Sigmoid colon (tissue), 6 donors: ENCODE measurements at regions not wholly inside any gene's neighbourhood (a gene's known extent, or its start where the extent isn't known, plus 50 kb on each side); places are given as distances from the start of the nearest gene placed in this dataset.

Source experiments
- DNase-seq: peaks from one replicate; pipeline ENCODE4 v3.0.0-alpha.2; 2019
- H3K27ac ChIP-seq, 4 donors: fragments of 200-600 bp; sonication (generic); one replicate each; pipeline ENCODE4 v1.5.1; 2016 to 2019; ENCODE audit warnings: mild to moderate bottlenecking in 1 of 4
- H3K27me3 ChIP-seq, 3 donors: fragments of 200-600 bp; sonication (generic); one replicate each; pipeline ENCODE4 v1.5.1; 2019; ENCODE audit warnings: mild to moderate bottlenecking in 1 of 3
- H3K36me3 ChIP-seq, 4 donors: fragments of 200-600 bp; sonication (generic); one replicate each; pipeline ENCODE4 v1.5.1; 2016 to 2019
- H3K4me1 ChIP-seq, 4 donors: fragments of 200-600 bp; sonication (generic); one replicate each; pipeline ENCODE4 v1.5.1; 2017 to 2019
- H3K4me3 ChIP-seq, 4 donors: fragments of 200-600 bp; sonication (generic); one replicate each; pipeline ENCODE4 v1.5.1; 2017 to 2019; ENCODE audit warnings: mild to moderate bottlenecking in 2 of 4, moderate library complexity in 1 of 4
- H3K9me3 ChIP-seq, 4 donors: fragments of 200-600 bp in 3 of 4; sonication (generic) in 3 of 4; one replicate each; pipeline versions ENCODE4 v1.5.1 to v1.6.1; 2013 to 2019
- CTCF ChIP-seq, 4 experiments: fragments of 450-650 bp in 3 of 4; fragments of 200-600 bp in 1 of 4; IDR thresholded peaks; one replicate each; pipeline ENCODE4 v1.5.1; 2016 to 2019; ENCODE audit warnings: antibody characterized with exemption in 4 of 4, mild to moderate bottlenecking in 3 of 4, moderate library complexity in 2 of 4
- EP300 ChIP-seq, 4 donors: sonication (generic); formaldehyde crosslinking; IDR thresholded peaks; one replicate each; pipeline ENCODE4 v1.6.1; 2017; ENCODE audit warnings: antibody characterized with exemption in 4 of 4
- POLR2A ChIP-seq, 2 donors: fragments of 450-650 bp; IDR thresholded peaks; one replicate each; pipeline ENCODE4 v1.6.1; 2016; ENCODE audit warnings: antibody characterized with exemption in 2 of 2, mild to moderate bottlenecking in 2 of 2, moderate library complexity in 2 of 2
- POLR2AphosphoS5 ChIP-seq, 4 donors: sonication (generic); formaldehyde crosslinking; IDR thresholded peaks; one replicate each; pipeline ENCODE4 v1.6.1; 2017; ENCODE audit warnings: antibody characterized with exemption in 4 of 4
- WGBS, 2 donors: extraction: QIAGEN DNeasy Blood & Tissue Kit; methylation state at CpG; one replicate each; pipeline ENCODE4 v1.1.7; 2013; 5-methylcytosine and 5-hydroxymethylcytosine counted together
- intact Hi-C: fragments of 100-400 bp; cut with DNase I; formaldehyde crosslinking; loops from one replicate; pipeline ENCODE4 v1.15.1; 2023
- donor health status: healthy with polysubstance abuse.
- donor health status: healthy.

- intact Hi-C loops: no loop called here
- no peak overlapping the region for H3K4me3 ChIP-seq
- WGBS, 2 donors: 91 to 93% methylated on average over 2 of the region's 2 CpGs
Observed at GRCh38 chr4:187575706-187576105, 419.9 kb upstream of the ZFP42 start.

GRCh38 chr4:187576751-187577150 lies 418.8 kb upstream of the ZFP42 start:
- no peaks in the 10 kb centered on the region for H3K36me3 ChIP-seq
- H3K9me3 ChIP-seq: no peaks in the 10 kb centered on the region
- no peaks in the 10 kb centered on the region for H3K4me1 ChIP-seq
- H3K27ac ChIP-seq: no peak overlapping the region
- H3K27me3 ChIP-seq: no peaks in the 10 kb centered on the region
- TF ChIP-seq CTCF (IDR thresholded peaks at IDR 0.05) (no peak), EP300 (IDR thresholded peaks at IDR 0.05) (no peak), POLR2A (IDR thresholded peaks at IDR 0.05) (no peak), POLR2AphosphoS5 (IDR thresholded peaks at IDR 0.05) (no peak)
- intact Hi-C loops: no loop called here
- DNase-seq: no peak
- no peak overlapping the region for H3K4me3 ChIP-seq

More at GRCh38 chr4:187575706-187576105, 419.9 kb upstream of the ZFP42 start:
- no peaks in the 10 kb centered on the region for H3K9me3 ChIP-seq
- H3K36me3 ChIP-seq: no peaks in the 10 kb centered on the region
- H3K27ac ChIP-seq: no peak overlapping the region
- TF ChIP-seq EP300 (IDR thresholded peaks at IDR 0.05) (no peak), POLR2A (IDR thresholded peaks at IDR 0.05) (no peak), POLR2AphosphoS5 (IDR thresholded peaks at IDR 0.05) (no peak)
- no peak for DNase-seq
- H3K27me3 ChIP-seq: no peaks in the 10 kb centered on the region
- no peaks in the 10 kb centered on the region for H3K4me1 ChIP-seq

- intact Hi-C loops: no loop called here
- WGBS, 2 donors: 85 to 89% methylated on average over 6 of the region's 6 CpGs
- no peak for TF ChIP-seq POLR2AphosphoS5 (IDR thresholded peaks at IDR 0.05)
- no peak for TF ChIP-seq CTCF (IDR thresholded peaks at IDR 0.05)
- no peak for TF ChIP-seq POLR2A (IDR thresholded peaks at IDR 0.05)
Observed at GRCh38 chr4:187577941-187578480, 417.6 kb upstream of the ZFP42 start.

GRCh38 chr4:187586892-187587291 lies 408.7 kb upstream of the ZFP42 start:
- intact Hi-C loops: no loop called here
- no peak for DNase-seq
- Histone ChIP-seq H3K36me3 (no peaks in the 10 kb centered on the region), H3K27ac (no peak overlapping the region), H3K4me3 (no peak overlapping the region), H3K9me3 (no peaks in the 10 kb centered on the region), H3K27me3 (no peaks in the 10 kb centered on the region), H3K4me1 (no peaks in the 10 kb centered on the region)
- TF ChIP-seq POLR2AphosphoS5 (IDR thresholded peaks at IDR 0.05): no peak
- no peak for TF ChIP-seq POLR2A (IDR thresholded peaks at IDR 0.05)
- TF ChIP-seq EP300 (IDR thresholded peaks at IDR 0.05): no peak
- 66 to 76% methylated on average over 7 of the region's 7 CpGs for whole genome bisulfite sequencing, 2 donors

More at GRCh38 chr4:187577941-187578480, 417.6 kb upstream of the ZFP42 start:
- no peak for DNase-seq
- no peak overlapping the region for H3K27ac ChIP-seq
- no peaks in the 10 kb centered on the region for H3K36me3 ChIP-seq
- no peak overlapping the region for H3K4me3 ChIP-seq
- H3K9me3 ChIP-seq: no peaks in the 10 kb centered on the region
- no peaks in the 10 kb centered on the region for H3K4me1 ChIP-seq
- no peaks in the 10 kb centered on the region for H3K27me3 ChIP-seq

GRCh38 chr4:187598196-187598595 lies 397.4 kb upstream of the ZFP42 start:
- Histone ChIP-seq H3K4me3 (no peak overlapping the region), H3K27ac (no peak overlapping the region), H3K4me1 (no peaks in the 10 kb centered on the region), H3K27me3 (no peaks in the 10 kb centered on the region), H3K36me3 (no peaks in the 10 kb centered on the region), H3K9me3 (no peaks in the 10 kb centered on the region)
- 68 to 69% methylated on average over 5 of the region's 5 CpGs for WGBS, 2 donors
- intact Hi-C loops: no loop called here
- no peak for TF ChIP-seq EP300 (IDR thresholded peaks at IDR 0.05)
- no peak for TF ChIP-seq POLR2A (IDR thresholded peaks at IDR 0.05)
- TF ChIP-seq POLR2AphosphoS5 (IDR thresholded peaks at IDR 0.05): no peak
- no peak for TF ChIP-seq CTCF (IDR thresholded peaks at IDR 0.05)
- DNase-seq: no peak
